GM12801 (cell line): ENCODE measurements at regions not wholly inside any gene's neighbourhood (a gene's known extent, or its start where the extent isn't known, plus 50 kb on each side); places are given as distances from the start of the nearest gene placed in this dataset.

Source experiments
- TF ChIP-seq, protein P1 (sequence below): IDR thresholded peaks from one replicate; pipeline ENCODE4 v1.5.1; 2011; ENCODE audit warnings: control low read depth; ENCODE audit not compliant: insufficient read length; ENCODE audit errors: extremely low read depth

DNA sequence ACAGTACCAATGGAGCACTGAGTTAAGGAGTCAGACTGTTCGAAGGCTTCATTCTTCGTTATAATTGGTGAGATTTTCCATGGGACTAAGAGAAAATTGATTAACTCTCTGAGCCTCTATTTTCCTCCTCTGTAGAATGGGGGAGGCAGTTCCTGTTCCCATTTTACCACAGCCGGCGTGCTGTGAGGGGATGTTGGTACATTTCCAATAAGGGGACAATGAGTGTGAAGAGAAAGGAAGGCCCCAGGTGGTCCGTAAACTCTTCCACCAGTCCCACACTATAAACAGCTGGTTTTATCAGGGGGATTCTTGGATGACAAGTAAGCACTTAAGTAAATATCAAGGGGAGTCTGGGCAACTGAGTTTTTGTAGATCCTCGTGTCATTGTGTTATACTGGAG, 109.9 kb downstream of the DAD1 start:
- TF ChIP-seq, protein P1, sequence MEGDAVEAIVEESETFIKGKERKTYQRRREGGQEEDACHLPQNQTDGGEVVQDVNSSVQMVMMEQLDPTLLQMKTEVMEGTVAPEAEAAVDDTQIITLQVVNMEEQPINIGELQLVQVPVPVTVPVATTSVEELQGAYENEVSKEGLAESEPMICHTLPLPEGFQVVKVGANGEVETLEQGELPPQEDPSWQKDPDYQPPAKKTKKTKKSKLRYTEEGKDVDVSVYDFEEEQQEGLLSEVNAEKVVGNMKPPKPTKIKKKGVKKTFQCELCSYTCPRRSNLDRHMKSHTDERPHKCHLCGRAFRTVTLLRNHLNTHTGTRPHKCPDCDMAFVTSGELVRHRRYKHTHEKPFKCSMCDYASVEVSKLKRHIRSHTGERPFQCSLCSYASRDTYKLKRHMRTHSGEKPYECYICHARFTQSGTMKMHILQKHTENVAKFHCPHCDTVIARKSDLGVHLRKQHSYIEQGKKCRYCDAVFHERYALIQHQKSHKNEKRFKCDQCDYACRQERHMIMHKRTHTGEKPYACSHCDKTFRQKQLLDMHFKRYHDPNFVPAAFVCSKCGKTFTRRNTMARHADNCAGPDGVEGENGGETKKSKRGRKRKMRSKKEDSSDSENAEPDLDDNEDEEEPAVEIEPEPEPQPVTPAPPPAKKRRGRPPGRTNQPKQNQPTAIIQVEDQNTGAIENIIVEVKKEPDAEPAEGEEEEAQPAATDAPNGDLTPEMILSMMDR = no peak

DNA sequence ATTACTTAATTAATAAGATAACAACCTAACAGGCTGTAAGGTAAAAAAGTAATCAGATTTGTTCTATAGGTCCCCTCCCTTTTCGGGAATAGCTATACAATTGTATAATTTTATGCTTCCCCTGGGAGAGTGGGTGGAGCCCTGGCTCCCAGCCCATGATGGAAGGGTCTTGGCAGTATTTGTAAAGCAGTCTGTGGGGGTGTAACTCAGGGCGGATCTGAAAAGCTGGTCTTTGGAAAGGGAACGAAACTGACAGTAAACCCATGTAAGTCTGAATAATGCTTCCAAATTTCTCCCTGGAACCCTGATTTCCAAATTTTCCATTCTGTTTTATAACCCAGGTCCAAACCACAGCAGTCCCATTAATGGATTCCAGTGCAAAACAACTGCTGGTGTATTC, 110.4 kb downstream of the DAD1 start:
- TF ChIP-seq, protein P1 = no peak

DNA sequence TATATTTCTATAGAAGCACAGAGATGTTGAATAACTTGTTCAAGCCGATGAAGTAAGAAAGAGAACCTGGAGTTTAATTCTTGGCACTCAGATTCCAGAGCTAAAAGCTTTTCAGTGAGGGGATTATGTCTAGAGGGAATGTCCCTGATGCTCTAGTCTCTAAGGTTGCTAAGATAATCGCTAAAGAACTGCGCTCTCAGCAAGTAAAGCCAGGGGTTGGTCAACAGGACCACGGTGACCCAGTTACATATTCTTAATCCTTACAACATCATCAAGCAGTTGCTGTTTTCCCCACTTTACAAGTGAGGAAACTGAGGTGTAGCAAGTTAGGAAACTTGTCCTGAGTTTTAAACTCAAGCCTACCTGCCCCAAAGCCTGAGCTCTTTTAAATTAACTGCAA, 110.8 kb downstream of the DAD1 start:
- TF ChIP-seq, protein P1 = no peak

DNA sequence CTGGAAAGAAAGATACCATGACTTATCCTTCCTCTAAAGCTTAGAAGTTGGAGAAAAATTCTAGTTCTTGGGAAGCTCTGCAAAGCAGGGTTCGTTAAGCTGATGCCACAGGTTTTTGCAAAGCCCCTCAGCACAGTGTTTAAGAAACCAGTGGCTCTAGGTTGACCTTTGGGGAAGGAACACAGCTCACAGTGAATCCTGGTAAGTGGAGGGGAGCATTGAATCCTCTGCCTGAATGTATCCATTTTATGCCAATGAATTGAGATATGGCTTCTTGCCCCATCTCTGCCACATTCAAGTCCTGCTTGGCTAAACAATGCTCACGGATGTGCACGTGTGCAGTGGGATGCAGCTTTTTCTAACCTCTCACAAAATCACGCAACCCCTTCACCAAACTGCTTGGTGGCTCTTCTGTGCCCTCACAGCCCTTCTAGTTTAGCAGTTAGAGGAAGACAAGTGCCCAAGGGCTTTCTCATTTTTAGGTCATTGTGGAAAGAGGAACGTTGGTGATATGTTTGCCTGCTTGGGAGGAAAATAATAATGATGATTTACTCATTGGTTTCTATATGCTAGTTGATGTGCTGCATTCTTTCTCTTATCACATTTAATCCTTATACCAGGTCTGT, 111.3 kb downstream of the DAD1 start:
- TF ChIP-seq, protein P1 = no peak

DNA sequence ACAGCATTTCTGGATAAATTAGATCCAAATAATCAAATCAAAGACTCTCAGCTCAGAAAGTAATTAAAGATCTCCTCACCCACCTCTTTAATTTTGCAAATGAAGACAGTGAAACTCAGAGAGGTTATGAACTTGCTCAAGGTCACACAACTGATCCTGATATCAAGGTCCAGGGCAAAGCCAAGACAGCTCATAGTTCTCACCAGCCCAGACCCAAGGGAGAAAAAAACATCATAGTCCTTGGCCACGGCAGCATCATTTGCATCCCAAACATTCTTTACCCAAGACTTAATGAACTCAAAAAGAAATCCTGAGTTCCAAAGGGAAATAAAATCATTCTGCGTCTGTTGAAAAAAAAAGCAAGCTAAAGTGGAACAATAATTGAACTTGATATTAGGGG, 112.1 kb downstream of the DAD1 start:
- TF ChIP-seq, protein P1 = no peak

DNA sequence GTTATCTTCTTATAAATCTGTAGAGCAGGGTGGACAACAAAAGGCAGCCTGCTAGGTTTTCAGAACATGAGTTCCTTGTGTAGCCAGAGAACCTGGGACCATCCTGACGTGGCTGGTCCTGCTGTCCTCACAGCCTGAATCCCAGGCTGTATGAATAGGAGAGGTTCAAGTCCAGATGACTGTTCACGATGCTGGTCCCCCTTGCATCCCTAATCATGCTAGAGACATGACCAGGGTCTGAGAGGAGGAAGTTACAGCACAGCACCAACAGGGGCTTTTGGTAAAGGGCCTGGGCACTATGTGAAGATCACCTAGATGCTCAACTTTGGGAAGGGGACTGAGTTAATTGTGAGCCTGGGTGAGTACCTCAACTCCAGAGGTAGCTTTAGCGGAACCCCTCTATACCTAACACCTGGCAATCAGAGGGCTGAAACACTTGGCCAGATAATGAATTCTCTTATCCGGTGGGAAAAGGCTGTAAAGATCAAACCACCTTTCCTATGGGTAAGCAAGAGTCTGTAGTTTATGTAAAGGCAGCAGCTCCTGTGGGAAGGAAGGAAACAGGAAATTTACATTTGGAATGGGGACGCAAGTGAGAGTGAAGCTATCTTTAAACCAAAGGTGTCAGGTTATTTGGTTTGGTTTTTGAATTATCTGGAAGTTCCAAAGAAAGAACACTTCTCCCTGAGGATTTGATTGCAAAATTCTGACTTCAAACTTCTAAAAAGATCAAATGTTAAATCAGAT, 112.8 kb downstream of the DAD1 start:
- TF ChIP-seq, protein P1 = no peak

DNA sequence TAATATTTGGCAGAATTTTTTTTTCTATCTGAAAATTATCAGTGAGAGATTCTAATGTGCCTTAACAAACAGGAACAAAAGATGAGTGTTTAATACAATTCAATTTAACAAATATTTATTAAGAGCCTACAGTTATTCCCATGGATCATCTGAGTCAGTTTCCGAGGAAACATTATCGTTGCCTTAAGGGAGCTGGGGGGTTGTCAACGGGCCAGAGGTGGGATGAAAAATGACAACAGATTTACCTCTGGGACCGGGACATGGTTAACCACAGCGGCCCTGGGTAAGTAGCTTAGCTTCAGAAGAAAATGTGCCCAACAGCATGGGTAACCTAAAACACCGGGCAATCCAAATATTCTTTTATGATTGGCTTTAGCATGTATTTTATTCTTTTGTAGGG, 113.6 kb downstream of the DAD1 start:
- TF ChIP-seq, protein P1 = no peak
